ENCODE measurements at regions not wholly inside any gene's neighbourhood (a gene's known extent, or its start where the extent isn't known, plus 50 kb on each side); places are given as distances from the start of the nearest gene placed in this dataset.

GRCh38 chr22:44591146-44591790, 93.2 kb upstream of the RTL6 start:
- TF ChIP-seq CTCF (IDR thresholded peaks at IDR 0.05; ENCODE audit: low read depth, low read length, poor library complexity, severe bottlenecking), result no peak
- no peak for TF ChIP-seq EZH2phosphoT487 (IDR thresholded peaks at IDR 0.05; ENCODE audit: borderline replicate concordance, low read length)

Measured in DOHH2 (cell line).